Sigmoid colon (tissue), 6 donors: ENCODE measurements at regions not wholly inside any gene's neighbourhood (a gene's known extent, or its start where the extent isn't known, plus 50 kb on each side); places are given as distances from the start of the nearest gene placed in this dataset.
A peak's percentile ranks its signal among the peaks of the same experiment; 100 is the strongest.

Experiments
- DNase-seq: peaks from one replicate; pipeline ENCODE4 v3.0.0-alpha.2; 2019
- H3K27ac ChIP-seq, 4 donors: fragments of 200-600 bp; sonication (generic); one replicate each; pipeline ENCODE4 v1.5.1; 2016 to 2019; ENCODE audit warnings: mild to moderate bottlenecking in 1 of 4
- H3K27me3 ChIP-seq, 3 donors: fragments of 200-600 bp; sonication (generic); one replicate each; pipeline ENCODE4 v1.5.1; 2019; ENCODE audit warnings: mild to moderate bottlenecking in 1 of 3
- H3K36me3 ChIP-seq, 4 donors: fragments of 200-600 bp; sonication (generic); one replicate each; pipeline ENCODE4 v1.5.1; 2016 to 2019
- H3K4me1 ChIP-seq, 4 donors: fragments of 200-600 bp; sonication (generic); one replicate each; pipeline ENCODE4 v1.5.1; 2017 to 2019
- H3K4me3 ChIP-seq, 4 donors: fragments of 200-600 bp; sonication (generic); one replicate each; pipeline ENCODE4 v1.5.1; 2017 to 2019; ENCODE audit warnings: mild to moderate bottlenecking in 2 of 4, moderate library complexity in 1 of 4
- H3K9me3 ChIP-seq, 4 donors: fragments of 200-600 bp in 3 of 4; sonication (generic) in 3 of 4; one replicate each; pipeline versions ENCODE4 v1.5.1 to v1.6.1; 2013 to 2019
- EP300 ChIP-seq, 4 donors: sonication (generic); formaldehyde crosslinking; IDR thresholded peaks; one replicate each; pipeline ENCODE4 v1.6.1; 2017; ENCODE audit warnings: antibody characterized with exemption in 4 of 4
- POLR2A ChIP-seq, 2 donors: fragments of 450-650 bp; IDR thresholded peaks; one replicate each; pipeline ENCODE4 v1.6.1; 2016; ENCODE audit warnings: antibody characterized with exemption in 2 of 2, mild to moderate bottlenecking in 2 of 2, moderate library complexity in 2 of 2
- POLR2AphosphoS5 ChIP-seq, 4 donors: sonication (generic); formaldehyde crosslinking; IDR thresholded peaks; one replicate each; pipeline ENCODE4 v1.6.1; 2017; ENCODE audit warnings: antibody characterized with exemption in 4 of 4
- WGBS, 2 donors: extraction: QIAGEN DNeasy Blood & Tissue Kit; methylation state at CpG; one replicate each; pipeline ENCODE4 v1.1.7; 2013; 5-methylcytosine and 5-hydroxymethylcytosine counted together
- intact Hi-C: fragments of 100-400 bp; cut with DNase I; formaldehyde crosslinking; loops from one replicate; pipeline ENCODE4 v1.15.1; 2023
- TF ChIP-seq, protein P1 (sequence below), 4 experiments: fragments of 450-650 bp in 3 of 4; fragments of 200-600 bp in 1 of 4; IDR thresholded peaks; one replicate each; pipeline ENCODE4 v1.5.1; 2016 to 2019; ENCODE audit warnings: antibody characterized with exemption in 4 of 4, mild to moderate bottlenecking in 3 of 4, moderate library complexity in 2 of 4
- donor health status: healthy with polysubstance abuse.
- donor health status: healthy.

DNA sequence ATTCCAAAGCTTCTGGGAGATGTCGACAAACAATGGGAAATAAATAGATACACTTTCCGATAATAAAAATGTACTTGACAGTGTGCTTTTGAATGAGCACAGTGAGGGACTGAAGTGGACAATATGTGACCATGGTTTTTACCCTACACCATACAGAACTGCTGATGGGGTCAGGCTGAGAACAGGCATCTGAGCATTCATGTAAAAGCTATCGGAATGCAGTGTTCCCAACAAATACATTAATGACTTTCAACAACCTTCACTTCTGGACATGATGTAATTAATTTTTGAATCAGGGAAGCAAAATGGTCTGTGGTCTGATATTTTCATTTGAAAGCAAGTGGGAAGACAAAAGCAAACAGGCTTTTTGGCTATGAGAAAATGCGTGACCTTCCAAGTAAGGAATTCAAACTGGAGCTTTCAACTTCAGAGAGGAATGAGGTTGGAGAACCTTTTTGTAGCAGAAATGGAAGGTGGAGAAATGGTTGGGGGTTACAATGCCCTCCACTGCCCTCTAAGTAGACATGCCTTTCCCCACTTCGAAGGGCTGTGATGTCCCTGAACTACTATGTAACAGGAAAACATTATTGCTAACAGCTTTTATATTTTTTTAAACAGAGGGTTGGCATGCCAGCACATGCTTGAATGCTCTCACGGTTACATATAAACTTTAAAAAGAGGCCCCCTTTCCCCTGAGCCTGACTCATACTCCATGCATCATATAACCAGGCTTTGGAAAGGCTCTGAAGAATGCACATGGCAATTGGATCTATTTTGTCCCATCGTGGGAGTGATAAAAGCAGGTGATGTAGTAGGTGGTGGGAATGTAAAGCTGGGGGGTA lies 203.5 kb upstream of the CITED2 start:
- DNase-seq: no peak
- Histone ChIP-seq H3K4me1 (peaks cover 0 to 20% (median 15%) of the 10 kb centered on the region in 4 donors), H3K9me3 (peaks cover 0 to 5% (median 0%) of the 10 kb centered on the region in 4 donors), H3K27me3 (no peaks in the 10 kb centered on the region), H3K27ac (peak overlapping the region in 3 of 4 donors; percentile 29 to 59 (median 38)), H3K36me3 (no peaks in the 10 kb centered on the region), H3K4me3 (no peak overlapping the region)
- 68 to 73% methylated on average over 7 of the region's 7 CpGs for WGBS, 2 donors
- intact Hi-C loops: no loop called here
- no peak for TF ChIP-seq POLR2AphosphoS5 (IDR thresholded peaks at IDR 0.05)
- no peak for TF ChIP-seq POLR2A (IDR thresholded peaks at IDR 0.05)
- TF ChIP-seq EP300 (IDR thresholded peaks at IDR 0.05): no peak
- TF ChIP-seq, protein P1, sequence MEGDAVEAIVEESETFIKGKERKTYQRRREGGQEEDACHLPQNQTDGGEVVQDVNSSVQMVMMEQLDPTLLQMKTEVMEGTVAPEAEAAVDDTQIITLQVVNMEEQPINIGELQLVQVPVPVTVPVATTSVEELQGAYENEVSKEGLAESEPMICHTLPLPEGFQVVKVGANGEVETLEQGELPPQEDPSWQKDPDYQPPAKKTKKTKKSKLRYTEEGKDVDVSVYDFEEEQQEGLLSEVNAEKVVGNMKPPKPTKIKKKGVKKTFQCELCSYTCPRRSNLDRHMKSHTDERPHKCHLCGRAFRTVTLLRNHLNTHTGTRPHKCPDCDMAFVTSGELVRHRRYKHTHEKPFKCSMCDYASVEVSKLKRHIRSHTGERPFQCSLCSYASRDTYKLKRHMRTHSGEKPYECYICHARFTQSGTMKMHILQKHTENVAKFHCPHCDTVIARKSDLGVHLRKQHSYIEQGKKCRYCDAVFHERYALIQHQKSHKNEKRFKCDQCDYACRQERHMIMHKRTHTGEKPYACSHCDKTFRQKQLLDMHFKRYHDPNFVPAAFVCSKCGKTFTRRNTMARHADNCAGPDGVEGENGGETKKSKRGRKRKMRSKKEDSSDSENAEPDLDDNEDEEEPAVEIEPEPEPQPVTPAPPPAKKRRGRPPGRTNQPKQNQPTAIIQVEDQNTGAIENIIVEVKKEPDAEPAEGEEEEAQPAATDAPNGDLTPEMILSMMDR (IDR thresholded peaks at IDR 0.05): no peak

GRCh38 chr6:139577124-139577762 lies 202.8 kb upstream of the CITED2 start:
- peaks cover 0 to 5% (median 0%) of the 10 kb centered on the region in 4 donors for H3K9me3 ChIP-seq
- H3K27me3 ChIP-seq: no peaks in the 10 kb centered on the region
- peak overlapping the region in 2 of 4 donors; percentile 38 to 59 for H3K27ac ChIP-seq
- DNase-seq: no peak
- H3K4me1 ChIP-seq: peaks cover 0 to 20% (median 15%) of the 10 kb centered on the region in 4 donors
- intact Hi-C loops: no loop called here
- TF ChIP-seq, protein P1 (IDR thresholded peaks at IDR 0.05): no peak
- TF ChIP-seq POLR2A (IDR thresholded peaks at IDR 0.05) (no peak), EP300 (IDR thresholded peaks at IDR 0.05) (no peak), POLR2AphosphoS5 (IDR thresholded peaks at IDR 0.05) (no peak)
- 81 to 91% methylated on average over 5 of the region's 5 CpGs for WGBS, 2 donors
- no peak overlapping the region for H3K4me3 ChIP-seq
- H3K36me3 ChIP-seq: no peaks in the 10 kb centered on the region

- H3K4me3 ChIP-seq: no peak overlapping the region
- H3K9me3 ChIP-seq: peaks cover 0 to 5% (median 0%) of the 10 kb centered on the region in 4 donors
- 87 to 92% methylated on average over 1 of the region's 1 CpG for WGBS, 2 donors
- peaks cover 0 to 10% (median 6%) of the 10 kb centered on the region in 4 donors for H3K4me1 ChIP-seq
- H3K27me3 ChIP-seq: no peaks in the 10 kb centered on the region
- intact Hi-C loops: no loop called here
- no peak overlapping the region for H3K27ac ChIP-seq
- TF ChIP-seq POLR2A (IDR thresholded peaks at IDR 0.05) (no peak), POLR2AphosphoS5 (IDR thresholded peaks at IDR 0.05) (no peak), EP300 (IDR thresholded peaks at IDR 0.05) (no peak)
- TF ChIP-seq, protein P1 (IDR thresholded peaks at IDR 0.05): no peak
- H3K36me3 ChIP-seq: no peaks in the 10 kb centered on the region
- no peak for DNase-seq
Observed at GRCh38 chr6:139572001-139572400, 197.6 kb upstream of the CITED2 start.

GRCh38 chr6:139570166-139570565 lies 195.7 kb upstream of the CITED2 start:
- no peak overlapping the region for H3K4me3 ChIP-seq
- TF ChIP-seq POLR2AphosphoS5 (IDR thresholded peaks at IDR 0.05) (no peak), POLR2A (IDR thresholded peaks at IDR 0.05) (no peak), EP300 (IDR thresholded peaks at IDR 0.05) (no peak)
- TF ChIP-seq, protein P1 (IDR thresholded peaks at IDR 0.05): no peak
- no peak for DNase-seq
- H3K27ac ChIP-seq: no peak overlapping the region
- peaks cover 0 to 10% (median 7%) of the 10 kb centered on the region in 4 donors for H3K4me1 ChIP-seq
- H3K27me3 ChIP-seq: no peaks in the 10 kb centered on the region
- 80 to 86% methylated on average over 3 of the region's 3 CpGs for WGBS, 2 donors
- peaks cover 0 to 5% (median 0%) of the 10 kb centered on the region in 4 donors for H3K9me3 ChIP-seq
- no peaks in the 10 kb centered on the region for H3K36me3 ChIP-seq
- intact Hi-C loops: no loop called here
